PFSK-1 (cell line): ENCODE measurements at regions not wholly inside any gene's neighbourhood (a gene's known extent, or its start where the extent isn't known, plus 50 kb on each side); places are given as distances from the start of the nearest gene placed in this dataset.

ENCODE experiments used
- POLR2AphosphoS5 ChIP-seq: IDR thresholded peaks from 2 replicates; pipeline ENCODE4 v1.6.1; 2012; ENCODE audit warnings: low read depth, mild to moderate bottlenecking, control low read depth, low read length, moderate library complexity
- REST ChIP-seq, 2 experiments: IDR thresholded peaks; 2 replicates each; pipeline versions ENCODE4 v1.6.1 to v1.8.0; 2011 to 2012; ENCODE audit warnings: low read depth in 2 of 2, low read length in 2 of 2, control low read depth in 1 of 2, inconsistent platforms in 1 of 2, mild to moderate bottlenecking in 1 of 2, moderate library complexity in 1 of 2; ENCODE audit not compliant: insufficient read depth in 1 of 2
- SIN3A ChIP-seq: IDR thresholded peaks from 2 replicates; pipeline ENCODE4 v1.6.1; 2012; ENCODE audit warnings: mild to moderate bottlenecking, low read length, moderate library complexity, borderline replicate concordance; ENCODE audit not compliant: insufficient read depth
- TAF1 ChIP-seq: IDR thresholded peaks from 2 replicates; pipeline ENCODE4 v1.6.1; 2012; ENCODE audit warnings: low read length, control low read depth, borderline replicate concordance; ENCODE audit not compliant: insufficient read depth

GRCh38 chr5:58357121-58357520, 102.8 kb downstream of the PLK2 start:
- TF ChIP-seq POLR2AphosphoS5 (no peak), TAF1 (no peak), REST (IDR thresholded peaks at IDR 0.05; ENCODE audit: insufficient read depth in 1 of 2, low read depth in 2 of 2, low read length in 2 of 2) (no peak), SIN3A (no peak)
